A673 (cell line): ENCODE measurements at regions not wholly inside any gene's neighbourhood (a gene's known extent, or its start where the extent isn't known, plus 50 kb on each side); places are given as distances from the start of the nearest gene placed in this dataset.

Source experiments
- BruUV-seq: library from RNA; stranded (reverse); fragments of 400-500 nt; replicated peaks from 2 replicates; lab custom pipeline; 2021; lab: Mats Ljungman, UMichigan
- CTCF ChIA-PET: fragments of 300-600 bp; sonication (Branson Sonifier 250); formaldehyde crosslinking; loops from one replicate; lab custom pipeline; 2022; ENCODE audit warnings: antibody characterized with exemption; lab: Charles Lee
- POLR2A ChIA-PET: fragments of 300-600 bp; sonication (Branson Sonifier 250); formaldehyde crosslinking; loops from one replicate; lab custom pipeline; 2022; ENCODE audit warnings: antibody characterized with exemption; ENCODE audit not compliant: low non-redundant PET; lab: Charles Lee
- DNase-seq: peaks from one replicate; pipeline ENCODE4 v3.0.0-alpha.2; 2015; ENCODE audit warnings: low spot score
- H3K27ac ChIP-seq: fragments of 200-600 bp; sonication (generic); 2 replicates; pipeline ENCODE4 v1.5.1; 2016; ENCODE audit warnings: mixed run types, low read depth, mild to moderate bottlenecking, mixed read lengths, antibody characterized with exemption, low read length; ENCODE audit not compliant: poor library complexity, severe bottlenecking
- H3K27me3 ChIP-seq: fragments of 200-600 bp; sonication (generic); replicated peaks from 2 replicates; pipeline ENCODE4 v1.6.1; 2017; ENCODE audit warnings: mixed run types, low read depth, mild to moderate bottlenecking, mixed read lengths, antibody characterized with exemption, low read length; ENCODE audit not compliant: insufficient read depth, poor library complexity
- H3K36me3 ChIP-seq: fragments of 200-600 bp; sonication (generic); 2 replicates; pipeline ENCODE4 v1.6.1; 2016; ENCODE audit warnings: mixed run types, mild to moderate bottlenecking, mixed read lengths, antibody characterized with exemption, low read length; ENCODE audit not compliant: insufficient read depth, poor library complexity, severe bottlenecking
- H3K4me1 ChIP-seq: fragments of 200-600 bp; sonication (generic); 2 replicates; pipeline ENCODE4 v1.6.1; 2017; ENCODE audit warnings: mixed run types, mild to moderate bottlenecking, mixed read lengths, antibody characterized with exemption, low read length; ENCODE audit not compliant: insufficient read depth, poor library complexity, severe bottlenecking
- H3K4me3 ChIP-seq: fragments of 200-600 bp; sonication (generic); 2 replicates; pipeline ENCODE4 v1.5.1; 2016; ENCODE audit warnings: low read depth, mixed run types, mild to moderate bottlenecking, mixed read lengths, low read length; ENCODE audit not compliant: poor library complexity, severe bottlenecking
- H3K9me3 ChIP-seq: fragments of 200-600 bp; sonication (generic); 2 replicates; pipeline ENCODE4 v1.6.1; 2016; ENCODE audit warnings: mixed run types, low read depth, mild to moderate bottlenecking, mixed read lengths, antibody characterized with exemption, low read length; ENCODE audit not compliant: poor library complexity, severe bottlenecking
- CTCF ChIP-seq: fragments of 300-800, 200-600 bp; sonication (generic); conservative IDR thresholded peaks from 2 replicates; pipeline ENCODE4 v1.5.1; 2017; ENCODE audit warnings: low read depth, mild to moderate bottlenecking, antibody characterized with exemption, low read length, moderate library complexity, mixed read lengths
- EZH2 ChIP-seq: fragments of 200-600 bp; sonication (generic); IDR thresholded peaks from 2 replicates; pipeline ENCODE4 v1.6.1; 2017; ENCODE audit warnings: borderline replicate concordance, low read depth, mild to moderate bottlenecking, mixed read lengths, antibody characterized with exemption, low read length; ENCODE audit not compliant: poor library complexity, severe bottlenecking
- intact Hi-C: fragments of 100-400 bp; cut with micrococcal nuclease; formaldehyde crosslinking; loops from one replicate; pipeline ENCODE4 v1.10.0; 2022; ENCODE audit not compliant: unreplicated experiment

GRCh38 chr4:77308843-77309242, 151.8 kb downstream of the CCNG2 start:
- H3K27me3 ChIP-seq: no peaks in the 10 kb centered on the region
- BruUV-seq: no TSS peak
- POLR2A ChIA-PET: no interaction called here
- intact Hi-C loops: loop anchor here (5.0 kb wide), 1 partner anchor 67 kb away; no protein-coding TSS in a partner anchor
- peak; percentile 25 for DNase-seq
- H3K36me3 ChIP-seq: no peaks in the 10 kb centered on the region
- no peaks in the 10 kb centered on the region for H3K9me3 ChIP-seq
- CTCF ChIA-PET: interaction anchor here (0.6 kb wide), 2 partner anchors 70 to 71 kb away, joined by 3 to 4 read pairs; no protein-coding TSS in a partner anchor
- H3K4me1 ChIP-seq: no peaks in the 10 kb centered on the region
- TF ChIP-seq CTCF (peak; percentile 44), EZH2 (no peak)
- H3K27ac ChIP-seq: no peak overlapping the region
- no peak overlapping the region for H3K4me3 ChIP-seq

- Histone ChIP-seq H3K27me3 (no peaks in the 10 kb centered on the region), H3K36me3 (no peaks in the 10 kb centered on the region), H3K4me3 (no peak overlapping the region), H3K9me3 (no peaks in the 10 kb centered on the region), H3K4me1 (no peaks in the 10 kb centered on the region), H3K27ac (no peak overlapping the region)
- POLR2A ChIA-PET: no interaction called here
- CTCF ChIA-PET: no interaction called here
- TF ChIP-seq CTCF (no peak), EZH2 (no peak)
- intact Hi-C loops: loop anchor here (5.0 kb wide), 1 partner anchor 67 kb away; no protein-coding TSS in a partner anchor
- DNase-seq: no peak
- no TSS peak for BruUV-seq
Observed at GRCh38 chr4:77309496-77309895, 152.5 kb downstream of the CCNG2 start.

- H3K4me3 ChIP-seq: no peak overlapping the region
- DNase-seq: no peak
- no peak overlapping the region for H3K27ac ChIP-seq
- no peaks in the 10 kb centered on the region for H3K9me3 ChIP-seq
- H3K27me3 ChIP-seq: no peaks in the 10 kb centered on the region
- BruUV-seq: no TSS peak
- ChIA-PET POLR2A (no interaction called here), CTCF (interaction anchor here (0.6 kb wide), 1 partner anchor 71 kb away, joined by 3 read pairs; no protein-coding TSS in a partner anchor)
- no peaks in the 10 kb centered on the region for H3K36me3 ChIP-seq
- TF ChIP-seq CTCF (no peak), EZH2 (no peak)
- H3K4me1 ChIP-seq: no peaks in the 10 kb centered on the region
- intact Hi-C loops: no loop called here
Observed at GRCh38 chr4:77310931-77311330, 153.9 kb downstream of the CCNG2 start.
